ENCODE measurements at regions not wholly inside any gene's neighbourhood (a gene's known extent, or its start where the extent isn't known, plus 50 kb on each side); places are given as distances from the start of the nearest gene placed in this dataset.

DNA sequence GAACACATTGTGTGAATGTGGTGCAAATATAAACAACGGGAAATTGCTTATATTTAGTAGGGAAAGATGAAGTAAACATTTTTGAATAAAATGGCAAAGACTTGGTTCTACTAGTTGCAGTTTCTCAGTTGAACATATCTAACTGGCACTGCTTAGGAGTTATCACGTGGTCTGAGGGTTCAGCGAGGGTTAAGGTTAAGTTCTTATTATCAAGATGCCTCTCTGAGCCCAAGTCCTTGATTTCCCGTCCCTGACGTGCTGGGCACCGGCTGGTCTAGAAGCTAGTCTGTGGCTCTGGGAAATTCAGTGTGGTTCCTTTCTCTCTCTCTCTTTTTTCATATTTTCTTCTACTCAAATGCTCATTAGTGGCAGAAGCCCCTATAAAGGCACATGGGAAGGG lies 81.6 kb upstream of the PITX1 start:
- TF ChIP-seq, protein P1, sequence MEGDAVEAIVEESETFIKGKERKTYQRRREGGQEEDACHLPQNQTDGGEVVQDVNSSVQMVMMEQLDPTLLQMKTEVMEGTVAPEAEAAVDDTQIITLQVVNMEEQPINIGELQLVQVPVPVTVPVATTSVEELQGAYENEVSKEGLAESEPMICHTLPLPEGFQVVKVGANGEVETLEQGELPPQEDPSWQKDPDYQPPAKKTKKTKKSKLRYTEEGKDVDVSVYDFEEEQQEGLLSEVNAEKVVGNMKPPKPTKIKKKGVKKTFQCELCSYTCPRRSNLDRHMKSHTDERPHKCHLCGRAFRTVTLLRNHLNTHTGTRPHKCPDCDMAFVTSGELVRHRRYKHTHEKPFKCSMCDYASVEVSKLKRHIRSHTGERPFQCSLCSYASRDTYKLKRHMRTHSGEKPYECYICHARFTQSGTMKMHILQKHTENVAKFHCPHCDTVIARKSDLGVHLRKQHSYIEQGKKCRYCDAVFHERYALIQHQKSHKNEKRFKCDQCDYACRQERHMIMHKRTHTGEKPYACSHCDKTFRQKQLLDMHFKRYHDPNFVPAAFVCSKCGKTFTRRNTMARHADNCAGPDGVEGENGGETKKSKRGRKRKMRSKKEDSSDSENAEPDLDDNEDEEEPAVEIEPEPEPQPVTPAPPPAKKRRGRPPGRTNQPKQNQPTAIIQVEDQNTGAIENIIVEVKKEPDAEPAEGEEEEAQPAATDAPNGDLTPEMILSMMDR (IDR thresholded peaks at IDR 0.05; ENCODE audit: insufficient read depth, low read length, poor library complexity, severe bottlenecking), result no peak
- no peak for TF ChIP-seq EZH2phosphoT487 (conservative IDR thresholded peaks at IDR 0.05; ENCODE audit: low read length)

Data from SU-DHL-6 (cell line).